GM19395 (cell line): ENCODE measurements at regions not wholly inside any gene's neighbourhood (a gene's known extent, or its start where the extent isn't known, plus 50 kb on each side); places are given as distances from the start of the nearest gene placed in this dataset.
"Not testable (repeated sequence)": the region's sequence is repeated elsewhere in the genome, so short reads cannot be mapped to it uniquely, and the experiment has no call there.

ENCODE experiments used
- ATAC-seq: cut with Tn5 transposase; IDR thresholded peaks from one replicate; pipeline ENCODE4 v1.9.1; 2021; ENCODE audit warnings: mild to moderate bottlenecking, moderate library complexity; ENCODE audit not compliant: unreplicated experiment

GRCh38 chr4:24369507-24370029, 214.8 kb downstream of the DHX15 start:
- no peak for ATAC-seq

GRCh38 chr4:24368801-24369200, 215.6 kb downstream of the DHX15 start:
- no peak for ATAC-seq

- ATAC-seq = no peak
These were observed 219.5 kb downstream of the DHX15 start for GRCh38 chr4:24364852-24365251.

GRCh38 chr4:24364249-24364648, 220.1 kb downstream of the DHX15 start:
- ATAC-seq = no peak

- ATAC-seq = no peak
These were observed 220.6 kb downstream of the DHX15 start for GRCh38 chr4:24363751-24364150.

GRCh38 chr4:24352112-24352511, 232.2 kb downstream of the DHX15 start:
- no peak for ATAC-seq

GRCh38 chr4:24349168-24349996, 235.0 kb downstream of the DHX15 start:
- ATAC-seq = not testable (repeated sequence)

GRCh38 chr4:24339260-24339659, 245.1 kb downstream of the DHX15 start:
- no peak for ATAC-seq

- no peak for ATAC-seq
These were observed 246.7 kb downstream of the DHX15 start for GRCh38 chr4:24337451-24338190.

- ATAC-seq = no peak
These were observed 248.7 kb downstream of the DHX15 start for GRCh38 chr4:24335616-24336015.

- ATAC-seq = no peak
These were observed 249.4 kb downstream of the DHX15 start for GRCh38 chr4:24334906-24335305.

GRCh38 chr4:24330573-24330972, 253.8 kb downstream of the DHX15 start:
- no peak for ATAC-seq

- ATAC-seq = no peak
These were observed 254.2 kb downstream of the DHX15 start for GRCh38 chr4:24330172-24330571.

- no peak for ATAC-seq
These were observed 255.6 kb downstream of the DHX15 start for GRCh38 chr4:24328711-24329110.

- ATAC-seq = no peak
These were observed 256.0 kb downstream of the DHX15 start for GRCh38 chr4:24328310-24328709.

GRCh38 chr4:24322995-24323394, 261.4 kb downstream of the DHX15 start:
- no peak for ATAC-seq

- no peak for ATAC-seq
These were observed 261.8 kb downstream of the DHX15 start for GRCh38 chr4:24322511-24322910.

- ATAC-seq = no peak
These were observed 262.7 kb downstream of the DHX15 start for GRCh38 chr4:24321616-24322015.

- ATAC-seq = no peak
These were observed 263.2 kb downstream of the DHX15 start for GRCh38 chr4:24321131-24321530.

- ATAC-seq = no peak
These were observed 265.0 kb downstream of the DHX15 start for GRCh38 chr4:24319387-24319786.

- ATAC-seq = no peak
These were observed 269.3 kb downstream of the DHX15 start for GRCh38 chr4:24315056-24315455.
